Stimulated activated CD4-positive, alpha-beta T cell treated with anti-CD3 and anti-CD28 coated beads, Interleukin-12 subunit alpha, Interleukin-12 subunit beta, amount 100 ng/mL, for 48 hours (primary cell): ENCODE measurements at regions not wholly inside any gene's neighbourhood (a gene's known extent, or its start where the extent isn't known, plus 50 kb on each side); places are given as distances from the start of the nearest gene placed in this dataset.
"Not testable (repeated sequence)": the region's sequence is repeated elsewhere in the genome, so short reads cannot be mapped to it uniquely, and the experiment has no call there.

Source experiments
- DNase-seq, 3 donors: peaks; one replicate each; pipeline ENCODE4 v3.0.0-alpha.2; 2020; ENCODE audit warnings: low read depth in 2 of 3, low spot score in 1 of 3

DNA sequence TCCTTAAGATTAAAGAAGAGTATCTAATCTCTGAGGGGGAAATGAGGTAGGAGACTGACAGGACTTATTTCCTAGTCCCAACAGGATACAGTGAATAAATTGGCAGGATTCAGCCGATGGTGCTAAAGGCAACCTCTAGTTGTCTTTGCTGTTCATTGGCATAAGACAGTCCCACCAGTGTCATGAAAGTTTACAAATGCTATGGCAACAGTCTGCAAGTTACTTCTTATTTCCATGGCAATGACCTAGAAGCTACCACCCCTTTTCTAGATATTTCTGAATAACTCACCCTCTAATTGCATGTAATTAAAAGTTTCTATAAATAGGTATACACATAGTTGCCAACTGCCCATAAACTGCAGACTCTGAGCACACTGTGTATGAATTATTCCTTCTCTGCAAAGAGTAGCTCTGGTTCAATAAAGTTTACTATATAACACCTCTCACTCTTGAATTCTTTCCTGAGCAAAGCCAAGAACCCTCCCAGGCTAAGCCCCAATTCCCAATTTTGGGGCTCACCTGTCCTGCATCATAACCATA is 172.7 kb upstream of the LRATD1 start:
- DNase-seq = no peak

DNA sequence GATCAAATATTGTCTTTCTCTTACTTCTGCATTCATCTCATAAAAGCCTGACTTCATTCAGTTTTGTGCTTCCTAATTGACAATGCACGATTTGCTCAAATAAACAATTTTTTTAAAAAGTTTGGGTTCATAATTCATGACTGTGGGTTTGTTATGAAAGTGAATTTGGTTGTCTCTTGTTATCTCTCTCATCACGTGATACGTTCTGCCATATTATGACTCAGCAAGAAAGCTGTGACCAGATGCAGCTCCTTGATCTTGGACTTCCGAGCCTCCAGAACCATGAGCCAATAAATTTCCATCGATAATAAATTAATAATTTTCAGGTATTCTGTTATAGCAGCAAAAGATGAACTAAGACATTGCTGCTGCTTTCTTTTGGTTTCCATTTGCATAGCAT is 156.5 kb upstream of the LRATD1 start:
- DNase-seq = no peak

- DNase-seq = no peak
These were observed 153.0 kb upstream of the LRATD1 start for GRCh38 chr2:14479486-14479885.

DNA sequence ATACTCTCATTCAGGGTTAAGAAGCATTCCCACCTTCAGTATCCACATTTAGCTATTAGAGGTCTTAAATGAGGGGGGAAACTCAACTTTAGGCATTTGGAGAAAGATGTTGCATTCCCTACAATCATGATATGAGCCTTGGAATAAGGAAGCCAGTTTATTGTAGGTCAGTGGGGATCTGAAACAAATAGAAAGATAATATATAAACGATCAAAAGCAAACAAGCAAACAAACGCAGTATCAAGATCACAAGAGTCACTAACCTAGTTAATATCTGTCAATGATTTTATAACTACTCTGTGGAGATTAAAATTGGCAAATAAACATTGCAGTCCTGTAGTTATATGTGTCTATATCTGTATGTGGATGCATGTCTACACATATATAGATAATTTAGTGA is 152.4 kb upstream of the LRATD1 start:
- no peak for DNase-seq

- DNase-seq = no peak
These were observed 151.6 kb upstream of the LRATD1 start for GRCh38 chr2:14480906-14481305.

GRCh38 chr2:14492920-14493503 is 139.5 kb upstream of the LRATD1 start:
- DNase-seq = no peak

DNA sequence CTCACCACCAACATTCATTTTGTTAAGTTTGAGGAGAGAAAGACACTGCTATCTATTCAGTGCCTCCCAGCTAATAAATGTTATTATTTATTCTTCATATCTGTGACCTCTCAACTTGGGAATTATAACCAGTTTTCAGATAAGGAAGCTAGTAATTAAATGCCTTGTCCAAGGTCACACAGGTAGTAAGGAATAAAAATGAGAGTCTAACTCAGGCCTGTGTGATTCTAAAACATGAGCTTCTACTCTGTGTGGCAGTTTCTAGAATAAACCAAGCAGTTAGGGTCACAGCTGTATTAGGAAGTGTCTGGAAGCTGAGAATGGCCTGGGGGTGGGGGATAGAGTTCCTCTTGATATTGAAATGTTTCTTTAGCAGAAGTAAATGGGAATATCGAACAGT is 137.8 kb upstream of the LRATD1 start:
- no peak for DNase-seq

GRCh38 chr2:14501061-14501460 is 131.5 kb upstream of the LRATD1 start:
- DNase-seq = no peak

- not testable (repeated sequence) for DNase-seq
These were observed 125.6 kb upstream of the LRATD1 start for GRCh38 chr2:14506955-14507354.

DNA sequence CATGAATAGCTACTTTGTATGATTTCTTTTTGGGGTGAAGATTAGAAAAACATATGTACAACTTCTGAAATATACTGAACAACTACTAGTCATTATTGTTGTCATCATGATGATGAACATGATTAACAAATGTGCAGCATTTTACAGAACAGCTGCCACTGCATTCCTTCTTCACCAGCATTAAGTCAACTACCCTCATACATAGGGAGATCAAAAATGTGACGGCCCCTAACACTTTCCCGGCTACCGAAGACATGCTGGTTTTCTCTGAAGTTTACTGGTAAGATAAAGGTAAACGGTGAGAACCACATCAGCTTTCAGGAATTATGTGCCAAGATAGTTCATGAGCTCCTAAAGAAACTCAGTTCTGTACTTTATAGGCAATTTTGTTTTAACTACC is 121.0 kb upstream of the LRATD1 start:
- no peak for DNase-seq

DNA sequence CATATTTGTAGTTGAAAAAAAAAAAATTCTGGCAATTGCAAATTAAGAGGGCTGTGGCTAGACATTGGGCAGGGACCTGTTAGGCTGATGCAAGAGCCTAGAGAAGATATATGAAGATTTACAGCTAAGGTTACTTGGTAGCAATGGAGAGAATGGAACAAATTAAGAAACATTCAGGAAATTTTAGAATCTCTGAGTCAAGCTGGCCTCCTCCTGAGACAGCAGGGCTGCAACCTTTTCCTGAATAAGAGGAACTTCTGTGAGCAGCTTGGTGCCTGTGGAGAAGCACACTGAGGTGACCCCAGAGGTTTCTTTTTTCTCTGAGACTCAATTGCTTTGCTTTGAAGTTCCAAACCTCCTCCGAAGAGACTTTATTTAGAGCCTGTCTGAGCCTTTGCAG is 118.6 kb upstream of the LRATD1 start:
- DNase-seq = no peak

- no peak for DNase-seq
These were observed 115.7 kb upstream of the LRATD1 start for GRCh38 chr2:14516844-14517243.

GRCh38 chr2:14517731-14518130 is 114.8 kb upstream of the LRATD1 start:
- no peak for DNase-seq

DNA sequence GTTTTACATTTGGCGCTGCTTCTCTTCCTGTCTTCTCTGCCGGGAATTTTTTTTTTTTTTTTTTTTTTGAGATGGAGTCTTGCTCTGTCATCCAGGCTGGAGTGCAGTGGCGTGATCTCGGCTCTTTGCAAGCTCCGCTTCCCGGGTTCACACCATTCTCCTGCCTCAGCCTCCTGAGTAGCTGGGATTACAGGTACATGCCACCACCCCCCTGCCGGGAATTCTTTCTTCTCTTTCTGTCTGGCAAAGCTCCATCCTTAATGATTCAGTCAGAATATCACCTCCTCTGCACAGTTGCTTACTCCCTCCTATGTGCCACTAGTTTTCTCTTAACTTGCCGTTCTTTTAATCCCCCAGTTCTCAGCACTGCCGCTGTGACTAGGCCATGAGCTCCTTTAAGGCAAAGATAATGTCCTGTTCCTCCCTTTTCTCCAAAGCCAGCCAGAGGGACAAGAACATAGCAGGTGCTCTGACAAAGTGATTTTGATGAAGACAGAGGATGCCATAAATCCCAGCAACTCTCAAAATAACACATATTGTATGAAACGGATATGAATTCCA is 112.1 kb upstream of the LRATD1 start:
- no peak for DNase-seq

GRCh38 chr2:14524041-14524802 is 108.3 kb upstream of the LRATD1 start:
- DNase-seq = no peak

- DNase-seq = no peak
These were observed 107.8 kb upstream of the LRATD1 start for GRCh38 chr2:14524803-14525080.

GRCh38 chr2:14530506-14530905 is 102.0 kb upstream of the LRATD1 start:
- DNase-seq = no peak

- DNase-seq = no peak
These were observed 99.3 kb upstream of the LRATD1 start for GRCh38 chr2:14533131-14533757.

GRCh38 chr2:14535156-14535555 is 97.4 kb upstream of the LRATD1 start:
- DNase-seq = no peak

GRCh38 chr2:14536976-14537375 is 95.5 kb upstream of the LRATD1 start:
- DNase-seq = no peak

- DNase-seq = no peak
These were observed 92.5 kb upstream of the LRATD1 start for GRCh38 chr2:14540015-14540414.

GRCh38 chr2:14543284-14543683 is 89.2 kb upstream of the LRATD1 start:
- DNase-seq = no peak
